ENCODE measurements at regions not wholly inside any gene's neighbourhood (a gene's known extent, or its start where the extent isn't known, plus 50 kb on each side); places are given as distances from the start of the nearest gene placed in this dataset.

GRCh38 chr10:4199196-4199595 lies 414.2 kb upstream of the KLF6 start:
- H3K27me3 ChIP-seq (ENCODE audit: low read length) = no peaks in the 10 kb centered on the region
- DNase-seq = peak; percentile 15
- intact Hi-C loops (cut with micrococcal nuclease) = loop anchor here (10.0 kb wide), 3 partner anchors 46 to 476 kb away; no protein-coding TSS in a partner anchor
- no peak overlapping the region for H2AFZ ChIP-seq (ENCODE audit: low read length)
- CTCF ChIA-PET = no interaction called here
- no peaks in the 10 kb centered on the region for H4K20me1 ChIP-seq (ENCODE audit: low read length)
- POLR2A ChIA-PET (ENCODE audit: unreplicated experiment) = no interaction called here
- H3K9ac ChIP-seq (ENCODE audit: low read length) = no peak overlapping the region
- peaks cover 5% of the 10 kb centered on the region for H3F3A ChIP-seq (ENCODE audit: low read length, unreplicated experiment)
- H3K4me1 ChIP-seq (ENCODE audit: insufficient read depth, low read length) = peaks cover 9% of the 10 kb centered on the region
- no peak for ATAC-seq
- no TSS peak for BruUV-seq (replicated peaks)
- no peak overlapping the region for H3K4me2 ChIP-seq (ENCODE audit: low read length)
- no peaks in the 10 kb centered on the region for H3K9me3 ChIP-seq (ENCODE audit: low read length)
- no peaks in the 10 kb centered on the region for H3K36me3 ChIP-seq (ENCODE audit: low read depth, low read length)
- H3K79me2 ChIP-seq (ENCODE audit: low read length) = no peaks in the 10 kb centered on the region
- H3K9me2 ChIP-seq (replicated peaks; ENCODE audit: low read length) = no peaks in the 10 kb centered on the region
- H3K27ac ChIP-seq (ENCODE audit: low read length) = no peak overlapping the region
- no peak overlapping the region for H3K4me3 ChIP-seq (ENCODE audit: low read length)
- TF ChIP-seq EZH2phosphoT487 (IDR thresholded peaks at IDR 0.05; ENCODE audit: borderline replicate concordance, low read length) (no peak), EZH2 (IDR thresholded peaks at IDR 0.05; ENCODE audit: low read length, unreplicated experiment) (no peak), CTCF (conservative IDR thresholded peaks at IDR 0.05; ENCODE audit: low read depth, low read length) (no peak)

GRCh38 chr10:4198216-4198615 lies 413.2 kb upstream of the KLF6 start:
- H4K20me1 ChIP-seq (ENCODE audit: low read length) = no peaks in the 10 kb centered on the region
- ATAC-seq = no peak
- CTCF ChIA-PET = no interaction called here
- H3K9me3 ChIP-seq (ENCODE audit: low read length) = no peaks in the 10 kb centered on the region
- intact Hi-C loops (cut with micrococcal nuclease) = loop anchor here (10.0 kb wide), 3 partner anchors 47 to 477 kb away; no protein-coding TSS in a partner anchor
- H3K9ac ChIP-seq (ENCODE audit: low read length) = no peak overlapping the region
- no peak for TF ChIP-seq EZH2phosphoT487 (IDR thresholded peaks at IDR 0.05; ENCODE audit: borderline replicate concordance, low read length)
- TF ChIP-seq CTCF (conservative IDR thresholded peaks at IDR 0.05; ENCODE audit: low read depth, low read length) = no peak
- TF ChIP-seq EZH2 (IDR thresholded peaks at IDR 0.05; ENCODE audit: low read length, unreplicated experiment) = no peak
- H3K4me3 ChIP-seq (ENCODE audit: low read length) = no peak overlapping the region
- BruUV-seq (replicated peaks) = no TSS peak
- H2AFZ ChIP-seq (ENCODE audit: low read length) = no peak overlapping the region
- H3K27me3 ChIP-seq (ENCODE audit: low read length) = no peaks in the 10 kb centered on the region
- DNase-seq = no peak
- H3F3A ChIP-seq (ENCODE audit: low read length, unreplicated experiment) = peaks cover 5% of the 10 kb centered on the region
- H3K36me3 ChIP-seq (ENCODE audit: low read depth, low read length) = no peaks in the 10 kb centered on the region
- no peak overlapping the region for H3K4me2 ChIP-seq (ENCODE audit: low read length)
- peaks cover 16% of the 10 kb centered on the region for H3K4me1 ChIP-seq (ENCODE audit: insufficient read depth, low read length)
- no peaks in the 10 kb centered on the region for H3K9me2 ChIP-seq (replicated peaks; ENCODE audit: low read length)
- H3K79me2 ChIP-seq (ENCODE audit: low read length) = no peaks in the 10 kb centered on the region
- POLR2A ChIA-PET (ENCODE audit: unreplicated experiment) = interaction anchor here (0.6 kb wide), 1 partner anchor 369 kb away, joined by 11 read pairs; no protein-coding TSS in a partner anchor
- H3K27ac ChIP-seq (ENCODE audit: low read length) = no peak overlapping the region

- POLR2A ChIA-PET (ENCODE audit: unreplicated experiment) = no interaction called here
- no TSS peak for BruUV-seq (replicated peaks)
- H3K36me3 ChIP-seq (ENCODE audit: low read depth, low read length) = no peaks in the 10 kb centered on the region
Observed at GRCh38 chr10:4197676-4198075, 412.7 kb upstream of the KLF6 start.

More at GRCh38 chr10:4197676-4198075, 412.7 kb upstream of the KLF6 start:
- Histone ChIP-seq H3K9me2 (replicated peaks; ENCODE audit: low read length) (no peaks in the 10 kb centered on the region), H3K79me2 (ENCODE audit: low read length) (no peaks in the 10 kb centered on the region), H3K4me1 (ENCODE audit: insufficient read depth, low read length) (peaks cover 16% of the 10 kb centered on the region), H4K20me1 (ENCODE audit: low read length) (no peaks in the 10 kb centered on the region), H3K4me3 (ENCODE audit: low read length) (no peak overlapping the region), H3K9ac (ENCODE audit: low read length) (no peak overlapping the region), H3K4me2 (ENCODE audit: low read length) (no peak overlapping the region), H3K27ac (ENCODE audit: low read length) (no peak overlapping the region), H3F3A (ENCODE audit: low read length, unreplicated experiment) (peaks cover 5% of the 10 kb centered on the region), H2AFZ (ENCODE audit: low read length) (no peak overlapping the region), H3K27me3 (ENCODE audit: low read length) (no peaks in the 10 kb centered on the region), H3K9me3 (ENCODE audit: low read length) (no peaks in the 10 kb centered on the region)
- intact Hi-C loops (cut with micrococcal nuclease) = loop anchor here (10.0 kb wide), 3 partner anchors 47 to 477 kb away; no protein-coding TSS in a partner anchor
- ATAC-seq (no peak), DNase-seq (no peak)
- TF ChIP-seq EZH2phosphoT487 (IDR thresholded peaks at IDR 0.05; ENCODE audit: borderline replicate concordance, low read length) (no peak), EZH2 (IDR thresholded peaks at IDR 0.05; ENCODE audit: low read length, unreplicated experiment) (no peak), CTCF (conservative IDR thresholded peaks at IDR 0.05; ENCODE audit: low read depth, low read length) (no peak)
- CTCF ChIA-PET = no interaction called here

All from PC-3 (cell line).